ENCODE measurements at regions not wholly inside any gene's neighbourhood (a gene's known extent, or its start where the extent isn't known, plus 50 kb on each side); places are given as distances from the start of the nearest gene placed in this dataset.

DNA sequence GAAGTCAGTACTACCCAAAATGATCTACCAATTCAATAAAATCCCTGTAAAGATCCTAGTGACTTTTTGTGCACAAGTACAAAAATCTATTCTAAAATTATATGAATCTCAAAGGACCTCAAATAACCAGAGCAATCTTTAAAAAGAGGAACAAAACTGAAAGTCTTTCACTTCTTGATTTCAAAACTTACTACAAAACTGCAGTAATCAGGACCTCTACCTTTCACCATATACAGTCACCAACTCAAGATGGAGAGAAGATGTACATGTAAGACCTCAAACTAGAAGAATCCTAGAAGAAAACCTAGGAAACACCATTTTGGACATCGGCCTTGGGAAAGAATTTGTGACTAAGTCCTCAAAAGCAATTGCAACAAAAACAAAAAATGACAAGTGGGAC, 109.5 kb upstream of the CD93 start (continued):
- TF ChIP-seq, protein P1, sequence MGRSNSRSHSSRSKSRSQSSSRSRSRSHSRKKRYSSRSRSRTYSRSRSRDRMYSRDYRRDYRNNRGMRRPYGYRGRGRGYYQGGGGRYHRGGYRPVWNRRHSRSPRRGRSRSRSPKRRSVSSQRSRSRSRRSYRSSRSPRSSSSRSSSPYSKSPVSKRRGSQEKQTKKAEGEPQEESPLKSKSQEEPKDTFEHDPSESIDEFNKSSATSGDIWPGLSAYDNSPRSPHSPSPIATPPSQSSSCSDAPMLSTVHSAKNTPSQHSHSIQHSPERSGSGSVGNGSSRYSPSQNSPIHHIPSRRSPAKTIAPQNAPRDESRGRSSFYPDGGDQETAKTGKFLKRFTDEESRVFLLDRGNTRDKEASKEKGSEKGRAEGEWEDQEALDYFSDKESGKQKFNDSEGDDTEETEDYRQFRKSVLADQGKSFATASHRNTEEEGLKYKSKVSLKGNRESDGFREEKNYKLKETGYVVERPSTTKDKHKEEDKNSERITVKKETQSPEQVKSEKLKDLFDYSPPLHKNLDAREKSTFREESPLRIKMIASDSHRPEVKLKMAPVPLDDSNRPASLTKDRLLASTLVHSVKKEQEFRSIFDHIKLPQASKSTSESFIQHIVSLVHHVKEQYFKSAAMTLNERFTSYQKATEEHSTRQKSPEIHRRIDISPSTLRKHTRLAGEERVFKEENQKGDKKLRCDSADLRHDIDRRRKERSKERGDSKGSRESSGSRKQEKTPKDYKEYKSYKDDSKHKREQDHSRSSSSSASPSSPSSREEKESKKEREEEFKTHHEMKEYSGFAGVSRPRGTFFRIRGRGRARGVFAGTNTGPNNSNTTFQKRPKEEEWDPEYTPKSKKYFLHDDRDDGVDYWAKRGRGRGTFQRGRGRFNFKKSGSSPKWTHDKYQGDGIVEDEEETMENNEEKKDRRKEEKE (IDR thresholded peaks at IDR 0.05; ENCODE audit: borderline replicate concordance in 1 of 2, control insufficient read depth in 1 of 2, low read depth in 2 of 2, low read length in 1 of 2), result no peak
- TF ChIP-seq CHCHD3 (CRISPR knock-in tag; IDR thresholded peaks at IDR 0.05) (no peak), DEAF1 (CRISPR knock-in tag; IDR thresholded peaks at IDR 0.05) (no peak)
- TF ChIP-seq, protein P2, sequence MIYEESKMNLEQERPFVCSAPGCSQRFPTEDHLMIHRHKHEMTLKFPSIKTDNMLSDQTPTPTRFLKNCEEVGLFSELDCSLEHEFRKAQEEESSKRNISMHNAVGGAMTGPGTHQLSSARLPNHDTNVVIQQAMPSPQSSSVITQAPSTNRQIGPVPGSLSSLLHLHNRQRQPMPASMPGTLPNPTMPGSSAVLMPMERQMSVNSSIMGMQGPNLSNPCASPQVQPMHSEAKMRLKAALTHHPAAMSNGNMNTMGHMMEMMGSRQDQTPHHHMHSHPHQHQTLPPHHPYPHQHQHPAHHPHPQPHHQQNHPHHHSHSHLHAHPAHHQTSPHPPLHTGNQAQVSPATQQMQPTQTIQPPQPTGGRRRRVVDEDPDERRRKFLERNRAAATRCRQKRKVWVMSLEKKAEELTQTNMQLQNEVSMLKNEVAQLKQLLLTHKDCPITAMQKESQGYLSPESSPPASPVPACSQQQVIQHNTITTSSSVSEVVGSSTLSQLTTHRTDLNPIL (CRISPR knock-in tag; IDR thresholded peaks at IDR 0.05), result no peak
